Stomach (tissue), 4 donors: ENCODE measurements at regions not wholly inside any gene's neighbourhood (a gene's known extent, or its start where the extent isn't known, plus 50 kb on each side); places are given as distances from the start of the nearest gene placed in this dataset.

Experiments
- EP300 ChIP-seq: sonication (generic); formaldehyde crosslinking; IDR thresholded peaks from one replicate; pipeline ENCODE4 v1.6.1; 2017; ENCODE audit warnings: antibody characterized with exemption
- POLR2A ChIP-seq, 4 donors: fragments of 450-650 bp; IDR thresholded peaks; one replicate each; pipeline ENCODE4 v1.6.1; 2016; ENCODE audit warnings: antibody characterized with exemption in 4 of 4, control low read depth in 2 of 4, mild to moderate bottlenecking in 1 of 4, moderate library complexity in 1 of 4
- POLR2AphosphoS5 ChIP-seq, 3 donors: sonication (generic); formaldehyde crosslinking; IDR thresholded peaks; one replicate each; pipeline ENCODE4 v1.6.1; 2016; ENCODE audit warnings: antibody characterized with exemption in 3 of 3
- TF ChIP-seq, protein P1 (sequence below), 7 experiments: fragments of 450-650 bp in 4 of 7; fragments of 200-600 bp in 3 of 7; sonication (generic) in 3 of 7; IDR thresholded peaks; one replicate each; pipeline ENCODE4 v1.5.1; 2016 to 2019; ENCODE audit warnings: antibody characterized with exemption in 7 of 7, control low read depth in 2 of 7, mild to moderate bottlenecking in 1 of 7

DNA sequence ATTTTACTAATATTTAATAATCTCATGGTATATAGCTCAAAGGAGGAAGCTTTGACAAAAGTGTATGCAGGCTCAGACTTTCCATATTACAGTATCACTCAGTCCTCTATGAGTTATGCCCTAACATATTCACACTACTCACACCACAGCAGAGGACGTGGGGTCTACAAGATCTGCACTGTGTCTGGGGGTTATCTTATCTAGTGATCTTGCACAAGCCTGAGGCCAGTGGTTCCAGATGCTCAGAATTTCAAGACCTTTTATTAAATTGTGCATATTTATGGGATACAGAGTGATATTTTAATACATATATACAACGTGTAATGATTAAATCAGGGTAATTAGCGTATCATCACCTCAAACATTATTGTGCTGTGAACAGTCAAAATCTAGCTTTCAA, 933.1 kb downstream of the SQOR start:
- TF ChIP-seq, protein P1, sequence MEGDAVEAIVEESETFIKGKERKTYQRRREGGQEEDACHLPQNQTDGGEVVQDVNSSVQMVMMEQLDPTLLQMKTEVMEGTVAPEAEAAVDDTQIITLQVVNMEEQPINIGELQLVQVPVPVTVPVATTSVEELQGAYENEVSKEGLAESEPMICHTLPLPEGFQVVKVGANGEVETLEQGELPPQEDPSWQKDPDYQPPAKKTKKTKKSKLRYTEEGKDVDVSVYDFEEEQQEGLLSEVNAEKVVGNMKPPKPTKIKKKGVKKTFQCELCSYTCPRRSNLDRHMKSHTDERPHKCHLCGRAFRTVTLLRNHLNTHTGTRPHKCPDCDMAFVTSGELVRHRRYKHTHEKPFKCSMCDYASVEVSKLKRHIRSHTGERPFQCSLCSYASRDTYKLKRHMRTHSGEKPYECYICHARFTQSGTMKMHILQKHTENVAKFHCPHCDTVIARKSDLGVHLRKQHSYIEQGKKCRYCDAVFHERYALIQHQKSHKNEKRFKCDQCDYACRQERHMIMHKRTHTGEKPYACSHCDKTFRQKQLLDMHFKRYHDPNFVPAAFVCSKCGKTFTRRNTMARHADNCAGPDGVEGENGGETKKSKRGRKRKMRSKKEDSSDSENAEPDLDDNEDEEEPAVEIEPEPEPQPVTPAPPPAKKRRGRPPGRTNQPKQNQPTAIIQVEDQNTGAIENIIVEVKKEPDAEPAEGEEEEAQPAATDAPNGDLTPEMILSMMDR (IDR thresholded peaks at IDR 0.05) = no peak
- TF ChIP-seq EP300 (no peak), POLR2AphosphoS5 (IDR thresholded peaks at IDR 0.05) (no peak), POLR2A (IDR thresholded peaks at IDR 0.05) (no peak)
